ENCODE measurements at regions not wholly inside any gene's neighbourhood (a gene's known extent, or its start where the extent isn't known, plus 50 kb on each side); places are given as distances from the start of the nearest gene placed in this dataset.
"Not testable (repeated sequence)": the region's sequence is repeated elsewhere in the genome, so short reads cannot be mapped to it uniquely, and the experiment has no call there.

- no peak overlapping the region for H3K4me3 Mint-ChIP-seq
- no peaks in the 10 kb centered on the region for H3K9me3 Mint-ChIP-seq
- no peaks in the 10 kb centered on the region for H3K4me1 Mint-ChIP-seq (ENCODE audit: low read depth in 2 of 2)
- ATAC-seq (replicated peaks) (no peak), DNase-seq (no peak)
- H3K27ac Mint-ChIP-seq = no peak overlapping the region
- H3K36me3 Mint-ChIP-seq (ENCODE audit: insufficient read depth) = no peaks in the 10 kb centered on the region
- H3K27me3 Mint-ChIP-seq = no peaks in the 10 kb centered on the region
Measured at GRCh38 chr6:66210964-66211363, 503.9 kb upstream of the EYS start.

- Mint-ChIP-seq H3K9me3 (peaks cover 0 to 4% of the 10 kb centered on the region in 2 donors), H3K36me3 (ENCODE audit: insufficient read depth) (no peaks in the 10 kb centered on the region), H3K27me3 (no peaks in the 10 kb centered on the region), H3K27ac (no peak overlapping the region), H3K4me1 (ENCODE audit: low read depth in 2 of 2) (no peaks in the 10 kb centered on the region), H3K4me3 (no peak overlapping the region)
- DNase-seq = no peak
- no peak for ATAC-seq (replicated peaks)
Measured at GRCh38 chr6:66200390-66200789, 493.4 kb upstream of the EYS start.

GRCh38 chr6:66199171-66199570, 492.1 kb upstream of the EYS start:
- H3K27ac Mint-ChIP-seq = no peak overlapping the region
- no peak overlapping the region for H3K4me3 Mint-ChIP-seq
- no peaks in the 10 kb centered on the region for H3K36me3 Mint-ChIP-seq (ENCODE audit: insufficient read depth)
- peaks cover 0 to 4% of the 10 kb centered on the region in 2 donors for H3K9me3 Mint-ChIP-seq
- no peak for ATAC-seq (replicated peaks)
- no peak for DNase-seq
- H3K27me3 Mint-ChIP-seq = no peaks in the 10 kb centered on the region
- H3K4me1 Mint-ChIP-seq (ENCODE audit: low read depth in 2 of 2) = no peaks in the 10 kb centered on the region

- H3K4me3 Mint-ChIP-seq = no peak overlapping the region
Measured at GRCh38 chr6:66198062-66198624, 491.1 kb upstream of the EYS start.

GRCh38 chr6:66190858-66191257, 483.8 kb upstream of the EYS start:
- H3K4me3 Mint-ChIP-seq = no peak overlapping the region
- ATAC-seq (replicated peaks) = no peak
- no peaks in the 10 kb centered on the region for H3K36me3 Mint-ChIP-seq (ENCODE audit: insufficient read depth)
- no peaks in the 10 kb centered on the region for H3K27me3 Mint-ChIP-seq
- H3K9me3 Mint-ChIP-seq = peaks cover 0 to 5% of the 10 kb centered on the region in 2 donors
- no peaks in the 10 kb centered on the region for H3K4me1 Mint-ChIP-seq (ENCODE audit: low read depth in 2 of 2)
- no peak for DNase-seq
- no peak overlapping the region for H3K27ac Mint-ChIP-seq

More at GRCh38 chr6:66198062-66198624, 491.1 kb upstream of the EYS start:
- ATAC-seq (replicated peaks) (no peak), DNase-seq (no peak)
- H3K36me3 Mint-ChIP-seq (ENCODE audit: insufficient read depth) = no peaks in the 10 kb centered on the region
- H3K27me3 Mint-ChIP-seq = no peaks in the 10 kb centered on the region
- no peak overlapping the region for H3K27ac Mint-ChIP-seq
- no peaks in the 10 kb centered on the region for H3K4me1 Mint-ChIP-seq (ENCODE audit: low read depth in 2 of 2)
- peaks cover 0 to 2% of the 10 kb centered on the region in 2 donors for H3K9me3 Mint-ChIP-seq

- H3K36me3 Mint-ChIP-seq (ENCODE audit: insufficient read depth) = no peaks in the 10 kb centered on the region
- H3K9me3 Mint-ChIP-seq = peaks cover 0 to 5% of the 10 kb centered on the region in 2 donors
- no peak for ATAC-seq (replicated peaks)
- H3K27ac Mint-ChIP-seq = no peak overlapping the region
- no peak for DNase-seq
- H3K27me3 Mint-ChIP-seq = no peaks in the 10 kb centered on the region
- no peak overlapping the region for H3K4me3 Mint-ChIP-seq
- no peaks in the 10 kb centered on the region for H3K4me1 Mint-ChIP-seq (ENCODE audit: low read depth in 2 of 2)
Measured at GRCh38 chr6:66189915-66190314, 482.9 kb upstream of the EYS start.

GRCh38 chr6:66186756-66187155, 479.7 kb upstream of the EYS start:
- Mint-ChIP-seq H3K27ac (no peak overlapping the region), H3K9me3 (peaks cover 0 to 6% of the 10 kb centered on the region in 2 donors), H3K36me3 (ENCODE audit: insufficient read depth) (no peaks in the 10 kb centered on the region), H3K4me1 (ENCODE audit: low read depth in 2 of 2) (no peaks in the 10 kb centered on the region), H3K4me3 (no peak overlapping the region), H3K27me3 (no peaks in the 10 kb centered on the region)
- DNase-seq (no peak), ATAC-seq (replicated peaks) (no peak)

GRCh38 chr6:66184091-66184490, 477.1 kb upstream of the EYS start:
- H3K27ac Mint-ChIP-seq = no peak overlapping the region

GRCh38 chr6:66179361-66179760, 472.3 kb upstream of the EYS start:
- H3K4me1 Mint-ChIP-seq (ENCODE audit: low read depth in 2 of 2) = no peaks in the 10 kb centered on the region
- no peaks in the 10 kb centered on the region for H3K36me3 Mint-ChIP-seq (ENCODE audit: insufficient read depth)
- ATAC-seq (replicated peaks) (no peak), DNase-seq (no peak)
- no peaks in the 10 kb centered on the region for H3K27me3 Mint-ChIP-seq
- peaks cover 6 to 8% of the 10 kb centered on the region in 2 donors for H3K9me3 Mint-ChIP-seq
- no peak overlapping the region for H3K27ac Mint-ChIP-seq
- no peak overlapping the region for H3K4me3 Mint-ChIP-seq

More at GRCh38 chr6:66184091-66184490, 477.1 kb upstream of the EYS start:
- DNase-seq = no peak
- Mint-ChIP-seq H3K9me3 (peaks cover 5 to 8% of the 10 kb centered on the region in 2 donors), H3K4me1 (ENCODE audit: low read depth in 2 of 2) (no peaks in the 10 kb centered on the region), H3K27me3 (no peaks in the 10 kb centered on the region), H3K36me3 (ENCODE audit: insufficient read depth) (no peaks in the 10 kb centered on the region), H3K4me3 (no peak overlapping the region)
- no peak for ATAC-seq (replicated peaks)

GRCh38 chr6:66173587-66173986, 466.6 kb upstream of the EYS start:
- no peaks in the 10 kb centered on the region for H3K27me3 Mint-ChIP-seq
- H3K4me1 Mint-ChIP-seq (ENCODE audit: low read depth in 2 of 2) = no peaks in the 10 kb centered on the region
- no peak overlapping the region for H3K4me3 Mint-ChIP-seq
- DNase-seq (no peak), ATAC-seq (replicated peaks) (no peak)
- no peak overlapping the region for H3K27ac Mint-ChIP-seq
- H3K9me3 Mint-ChIP-seq = peaks cover 11 to 20% of the 10 kb centered on the region in 2 donors
- no peaks in the 10 kb centered on the region for H3K36me3 Mint-ChIP-seq (ENCODE audit: insufficient read depth)

GRCh38 chr6:66166713-66167112, 459.7 kb upstream of the EYS start:
- not testable (repeated sequence) for H3K36me3 Mint-ChIP-seq (ENCODE audit: insufficient read depth); DNase-seq; H3K4me3 Mint-ChIP-seq; H3K4me1 Mint-ChIP-seq (ENCODE audit: low read depth in 2 of 2); H3K27me3 Mint-ChIP-seq; H3K27ac Mint-ChIP-seq; ATAC-seq (replicated peaks)
- peaks cover 19 to 51% of the 10 kb centered on the region in 2 donors for H3K9me3 Mint-ChIP-seq

GRCh38 chr6:66161546-66162108, 454.6 kb upstream of the EYS start:
- ATAC-seq (replicated peaks) = no peak
- H3K9me3 Mint-ChIP-seq = peaks cover 24 to 48% of the 10 kb centered on the region in 2 donors
- no peaks in the 10 kb centered on the region for H3K36me3 Mint-ChIP-seq (ENCODE audit: insufficient read depth)
- no peaks in the 10 kb centered on the region for H3K4me1 Mint-ChIP-seq (ENCODE audit: low read depth in 2 of 2)
- DNase-seq = no peak
- no peak overlapping the region for H3K4me3 Mint-ChIP-seq
- no peak overlapping the region for H3K27ac Mint-ChIP-seq
- no peaks in the 10 kb centered on the region for H3K27me3 Mint-ChIP-seq

GRCh38 chr6:66159937-66160336, 452.9 kb upstream of the EYS start:
- Mint-ChIP-seq H3K27ac (no peak overlapping the region), H3K4me1 (ENCODE audit: low read depth in 2 of 2) (no peaks in the 10 kb centered on the region), H3K27me3 (no peaks in the 10 kb centered on the region), H3K4me3 (no peak overlapping the region), H3K9me3 (peaks cover 20 to 43% of the 10 kb centered on the region in 2 donors), H3K36me3 (ENCODE audit: insufficient read depth) (no peaks in the 10 kb centered on the region)
- ATAC-seq (replicated peaks) (no peak), DNase-seq (no peak)

- Mint-ChIP-seq H3K27me3 (no peaks in the 10 kb centered on the region), H3K36me3 (ENCODE audit: insufficient read depth) (no peaks in the 10 kb centered on the region), H3K27ac (no peak overlapping the region), H3K4me1 (ENCODE audit: low read depth in 2 of 2) (no peaks in the 10 kb centered on the region), H3K9me3 (peaks cover 4 to 16% of the 10 kb centered on the region in 2 donors), H3K4me3 (no peak overlapping the region)
- DNase-seq = no peak
- ATAC-seq (replicated peaks) = no peak
Measured at GRCh38 chr6:66153247-66153646, 446.2 kb upstream of the EYS start.
